A549 (cell line): ENCODE measurements at regions not wholly inside any gene's neighbourhood (a gene's known extent, or its start where the extent isn't known, plus 50 kb on each side); places are given as distances from the start of the nearest gene placed in this dataset.

Experiments used
- ATAC-seq, 2 experiments: fragments of 200-7000 bp in 1 of 2; fragments of >200 bp in 1 of 2; cut with Nextera tagmentation in 1 of 2; cut with Tn5 transposase in 1 of 2; 3 replicates each; pipeline versions ENCODE4 v1.8.0 to v1.9.1; 2018 to 2020; ENCODE audit warnings: mild to moderate bottlenecking in 1 of 2, moderate library complexity in 1 of 2
- CTCF ChIA-PET: fragments of 300-600 bp; sonication (Branson Sonifier 250); formaldehyde crosslinking; extraction: SDS; loops from one replicate; lab custom pipeline; 2021; ENCODE audit warnings: antibody characterized with exemption, inconsistent platforms; lab: Yijun Ruan, JAX
- POLR2A ChIA-PET: fragments of 350-600 bp; formaldehyde crosslinking; extraction: SDS; loops from one replicate; lab custom pipeline; 2021; ENCODE audit warnings: antibody characterized with exemption, inconsistent platforms; lab: Yijun Ruan, JAX
- DNase-seq, 2 experiments: peaks; one replicate each; pipeline versions ENCODE4 v3.0.0 to v3.0.0-alpha.2; 2011 to 2016; ENCODE audit warnings: low read depth in 1 of 2, low spot score in 1 of 2
- FAIRE-seq: peaks from 2 replicates; lab custom pipeline; 2011; peaks lifted over from hg19 to GRCh38; lab: Jason Lieb, UNC
- H3K27ac ChIP-seq, 2 experiments: fragments of >200 bp; sonication (Bioruptor Twin); formaldehyde crosslinking; 3 replicates each; pipeline ENCODE4 v1.5.1; 2016 to 2017
- H3K4me1 ChIP-seq: fragments of >200 bp; sonication (Bioruptor Twin); formaldehyde crosslinking; 3 replicates; pipeline ENCODE4 v1.6.1; 2016
- H3K4me2 ChIP-seq: fragments of >200 bp; sonication (Bioruptor Twin); formaldehyde crosslinking; 3 replicates; pipeline ENCODE4 v1.6.1; 2016
- H3K4me3 ChIP-seq: fragments of >200 bp; sonication (Bioruptor Twin); formaldehyde crosslinking; 3 replicates; pipeline ENCODE4 v1.5.1; 2016
- H3K9me3 ChIP-seq: fragments of >200 bp; sonication (Bioruptor Twin); formaldehyde crosslinking; 3 replicates; pipeline ENCODE4 v1.6.1; 2016
- CBX2 ChIP-seq: fragments of 200-600 bp; sonication (generic); IDR thresholded peaks from 2 replicates; pipeline ENCODE4 v1.6.1; 2016; ENCODE audit warnings: low read depth, mild to moderate bottlenecking, borderline replicate concordance
- CEBPB ChIP-seq, 2 experiments: fragments of >200 bp in 1 of 2; sonication (Bioruptor Twin) in 1 of 2; formaldehyde crosslinking in 1 of 2; IDR thresholded peaks; 2 replicates each; pipeline ENCODE4 v1.6.1; 2012 to 2016
- CHD2 ChIP-seq: fragments of 150-350 bp; IDR thresholded peaks from 2 replicates; pipeline ENCODE4 v1.6.1; 2014; ENCODE audit warnings: low read length; ENCODE audit not compliant: partially characterized antibody
- EHMT2 ChIP-seq: fragments of 200-600 bp; sonication (generic); IDR thresholded peaks from 2 replicates; pipeline ENCODE4 v1.6.1; 2016; ENCODE audit warnings: antibody characterized with exemption, low read depth, mild to moderate bottlenecking, moderate library complexity
- EP300 ChIP-seq, 2 experiments: fragments of >200 bp; sonication (Bioruptor Twin); formaldehyde crosslinking; IDR thresholded peaks; 2 replicates in 1 of 2; 3 replicates in 1 of 2; pipeline ENCODE4 v1.6.1; 2016 to 2017
- ESRRA ChIP-seq: fragments of 150-350 bp; IDR thresholded peaks from 2 replicates; pipeline ENCODE4 v1.6.1; 2014; ENCODE audit warnings: mild to moderate bottlenecking, low read length, borderline replicate concordance
- FOXS1 ChIP-seq: fragments of 250-450 bp; sonication (Bioruptor Pico); IDR thresholded peaks from 2 replicates; pipeline ENCODE4 v1.5.0; 2020; ENCODE audit warnings: mild to moderate bottlenecking, moderate library complexity
- HEYL ChIP-seq: fragments of 250-450 bp; sonication (Bioruptor Pico); IDR thresholded peaks from 2 replicates; pipeline ENCODE4 v1.8.0; 2021; ENCODE audit warnings: mild to moderate bottlenecking, moderate library complexity
- JUN ChIP-seq, 2 experiments: fragments of >200 bp; sonication (Bioruptor Twin); formaldehyde crosslinking; IDR thresholded peaks; 2 replicates in 1 of 2; 3 replicates in 1 of 2; pipeline ENCODE4 v1.6.1; 2016 to 2017
- KDM1A ChIP-seq: fragments of 200-600 bp; sonication (generic); IDR thresholded peaks from 2 replicates; pipeline ENCODE4 v1.6.1; 2016; ENCODE audit warnings: low read depth, mild to moderate bottlenecking
- KDM5A ChIP-seq: fragments of 200-600 bp; sonication (generic); IDR thresholded peaks from 2 replicates; pipeline ENCODE4 v1.6.1; 2016; ENCODE audit warnings: antibody characterized with exemption, mild to moderate bottlenecking
- MAFK ChIP-seq: fragments of 450-650 bp; IDR thresholded peaks from 2 replicates; pipeline ENCODE4 v1.6.1; 2014; ENCODE audit not compliant: partially characterized antibody
- MAX ChIP-seq: IDR thresholded peaks from 2 replicates; pipeline ENCODE4 v1.6.1; 2012
- MAZ ChIP-seq: fragments of 150-350 bp; IDR thresholded peaks from 2 replicates; pipeline ENCODE4 v1.6.1; 2014; ENCODE audit warnings: antibody characterized with exemption, low read depth, low read length, borderline replicate concordance
- MYC ChIP-seq: IDR thresholded peaks from 2 replicates; pipeline ENCODE4 v1.6.1; 2012; ENCODE audit warnings: mild to moderate bottlenecking, inconsistent platforms, low read length, improper control_type of control experiment, borderline replicate concordance
- NPAS2 ChIP-seq: fragments of 250-450 bp; sonication (Bioruptor Pico); IDR thresholded peaks from 2 replicates; pipeline ENCODE4 v1.8.0; 2022; ENCODE audit warnings: mild to moderate bottlenecking, moderate library complexity, borderline replicate concordance
- POLR2A ChIP-seq: IDR thresholded peaks from 2 replicates; pipeline ENCODE4 v1.6.1; 2012; ENCODE audit warnings: mild to moderate bottlenecking, low read length
- POLR2AphosphoS2 ChIP-seq: conservative IDR thresholded peaks from 2 replicates; pipeline ENCODE4 v1.6.1; 2012; ENCODE audit warnings: low read length, improper control_type of control experiment, inconsistent platforms
- RAD21 ChIP-seq, 2 experiments: fragments of >200 bp in 1 of 2; sonication (Bioruptor Twin) in 1 of 2; formaldehyde crosslinking in 1 of 2; IDR thresholded peaks in 1 of 2; conservative IDR thresholded peaks in 1 of 2; 2 replicates in 1 of 2; 3 replicates in 1 of 2; pipeline ENCODE4 v1.6.1; 2012 to 2018; ENCODE audit warnings: inconsistent platforms in 1 of 2
- RCOR1 ChIP-seq: fragments of 150-350 bp; IDR thresholded peaks from 2 replicates; pipeline ENCODE4 v1.6.1; 2014; ENCODE audit warnings: antibody characterized with exemption, low read length, low read depth
- REST ChIP-seq: fragments of 200-600 bp; sonication (generic); IDR thresholded peaks from 2 replicates; pipeline ENCODE4 v1.6.1; 2016; ENCODE audit warnings: antibody characterized with exemption, mild to moderate bottlenecking, moderate library complexity
- RFX5 ChIP-seq: fragments of 450-650 bp; IDR thresholded peaks from 2 replicates; pipeline ENCODE4 v1.7.1; 2014; ENCODE audit warnings: antibody characterized with exemption, mild to moderate bottlenecking, moderate library complexity
- TP53 ChIP-seq: fragments of 250-450 bp; sonication (Bioruptor Pico); IDR thresholded peaks from 2 replicates; pipeline ENCODE4 v1.5.0; 2021; ENCODE audit warnings: mild to moderate bottlenecking, moderate library complexity
- ZC3H11A ChIP-seq: fragments of 450-650 bp; IDR thresholded peaks from 2 replicates; pipeline ENCODE4 v1.6.1; 2014; ENCODE audit warnings: antibody characterized with exemption, mild to moderate bottlenecking
- ZSCAN20 ChIP-seq: fragments of 250-450 bp; sonication (Bioruptor Pico); IDR thresholded peaks from 2 replicates; pipeline ENCODE4 v1.8.0; 2022; ENCODE audit warnings: mild to moderate bottlenecking, moderate library complexity
- WGBS: methylation state at CpG from one replicate; pipeline ENCODE4 v1.1.6; 2017; ENCODE audit errors: missing lambda C conversion rate; 5-methylcytosine and 5-hydroxymethylcytosine counted together
- TF ChIP-seq, protein P1 (sequence below): IDR thresholded peaks from 2 replicates; pipeline ENCODE4 v1.6.1; 2012; ENCODE audit warnings: low read depth, borderline replicate concordance
- TF ChIP-seq, protein P2 (sequence below): fragments of >200 bp; sonication (Bioruptor Twin); formaldehyde crosslinking; IDR thresholded peaks from 2 replicates; pipeline ENCODE4 v1.6.1; 2016

GRCh38 chr2:180061085-180061484 is 54.0 kb upstream of the CWC22 start (continued):
- no peak for TF ChIP-seq NPAS2 (CRISPR knock-in tag)
- no peak for TF ChIP-seq POLR2A
- TF ChIP-seq, protein P1, sequence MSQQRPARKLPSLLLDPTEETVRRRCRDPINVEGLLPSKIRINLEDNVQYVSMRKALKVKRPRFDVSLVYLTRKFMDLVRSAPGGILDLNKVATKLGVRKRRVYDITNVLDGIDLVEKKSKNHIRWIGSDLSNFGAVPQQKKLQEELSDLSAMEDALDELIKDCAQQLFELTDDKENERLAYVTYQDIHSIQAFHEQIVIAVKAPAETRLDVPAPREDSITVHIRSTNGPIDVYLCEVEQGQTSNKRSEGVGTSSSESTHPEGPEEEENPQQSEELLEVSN = no peak
- no peak for TF ChIP-seq RCOR1
- TF ChIP-seq, all 56 proteins: peak for 0

GRCh38 chr2:180058993-180059392 is 51.9 kb upstream of the CWC22 start:
- no peaks in the 10 kb centered on the region for H3K4me1 ChIP-seq
- 60% methylated on average over 4 of the region's 4 CpGs for WGBS
- ATAC-seq = no peak
- H3K4me3 ChIP-seq = no peak overlapping the region
- DNase-seq = no peak
- POLR2A ChIA-PET = no interaction called here
- H3K4me2 ChIP-seq = no peak overlapping the region
- TF ChIP-seq ZC3H11A (no peak), MAZ (no peak), CBX2 (no peak), MYC (no peak), POLR2AphosphoS2 (no peak), JUN (IDR thresholded peaks at IDR 0.05) (no peak), HEYL (CRISPR knock-in tag) (no peak), RAD21 (conservative IDR thresholded peaks at IDR 0.05 in 1 of 2, IDR thresholded peaks at IDR 0.05 in 1 of 2) (no peak), CEBPB (IDR thresholded peaks at IDR 0.05) (no peak), KDM5A (no peak), ESRRA (no peak), MAFK (no peak), MAX (no peak), FOXS1 (CRISPR knock-in tag) (no peak), POLR2A (no peak), CHD2 (no peak)
- no peaks in the 10 kb centered on the region for H3K9me3 ChIP-seq
- no peak for FAIRE-seq
- CTCF ChIA-PET = no interaction called here
- H3K27ac ChIP-seq = no peak overlapping the region

DNA sequence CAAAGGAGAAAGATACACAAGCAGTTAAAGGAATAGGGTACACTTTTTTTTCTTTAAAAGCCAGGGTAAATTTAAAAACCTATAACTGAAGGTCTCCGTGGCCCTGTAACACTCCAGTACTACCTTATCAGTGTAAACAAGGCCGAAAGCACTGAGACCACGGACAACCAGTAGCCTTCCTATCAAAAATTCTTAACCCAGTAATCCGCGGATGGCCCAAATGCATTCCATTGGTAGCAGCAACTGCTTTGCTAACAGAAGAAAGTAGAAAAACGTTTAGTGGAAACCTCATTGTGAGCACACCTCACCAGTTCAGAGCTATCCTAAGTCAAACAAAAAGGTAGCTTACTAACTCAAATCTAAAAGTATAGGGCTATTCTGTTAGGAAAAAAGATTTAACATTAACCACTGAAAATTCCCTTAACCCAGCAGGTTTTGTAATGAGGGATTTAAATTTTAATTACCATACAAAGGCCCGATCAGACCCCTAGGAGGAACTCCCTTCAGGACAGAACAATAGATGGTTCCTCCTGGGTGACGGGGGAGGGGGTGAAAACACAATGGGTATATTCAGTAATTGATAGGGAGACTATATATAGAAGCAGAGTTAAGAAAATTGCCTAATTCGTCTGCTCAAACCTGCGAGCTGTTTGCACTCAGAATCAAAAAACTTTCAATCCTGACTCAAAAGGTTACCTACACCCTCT is 50.8 kb upstream of the CWC22 start:
- Histone ChIP-seq H3K9me3 (no peaks in the 10 kb centered on the region), H3K4me1 (no peaks in the 10 kb centered on the region), H3K4me3 (no peak overlapping the region), H3K4me2 (no peak overlapping the region), H3K27ac (no peak overlapping the region)
- DNase-seq = no peak
- WGBS = 40% methylated on average over 10 of the region's 10 CpGs
- no peak for FAIRE-seq
- ATAC-seq = no peak
- POLR2A ChIA-PET = no interaction called here
- CTCF ChIA-PET = no interaction called here
- no peak for TF ChIP-seq EHMT2
- TF ChIP-seq JUN (IDR thresholded peaks at IDR 0.05) = no peak
- TF ChIP-seq REST = no peak
- TF ChIP-seq RFX5 = no peak
- TF ChIP-seq, protein P2, sequence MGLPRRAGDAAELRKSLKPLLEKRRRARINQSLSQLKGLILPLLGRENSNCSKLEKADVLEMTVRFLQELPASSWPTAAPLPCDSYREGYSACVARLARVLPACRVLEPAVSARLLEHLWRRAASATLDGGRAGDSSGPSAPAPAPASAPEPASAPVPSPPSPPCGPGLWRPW = no peak
- no peak for TF ChIP-seq POLR2A
- TF ChIP-seq TP53 = no peak
- TF ChIP-seq KDM5A = no peak
- no peak for TF ChIP-seq EP300 (IDR thresholded peaks at IDR 0.05)
- TF ChIP-seq MAFK = no peak
- TF ChIP-seq KDM1A = no peak
- TF ChIP-seq ZSCAN20 (CRISPR knock-in tag) = no peak
